BE2C (cell line): ENCODE measurements at regions not wholly inside any gene's neighbourhood (a gene's known extent, or its start where the extent isn't known, plus 50 kb on each side); places are given as distances from the start of the nearest gene placed in this dataset.

Source experiments
- DNase-seq: peaks from one replicate; pipeline ENCODE4 v3.0.0-alpha.2; 2020
- H3K27me3 ChIP-seq: fragments of 250-450 bp; sonication (Bioruptor Pico); 2 replicates; pipeline ENCODE4 v1.5.1; 2020; ENCODE audit warnings: mild to moderate bottlenecking
- H3K36me3 ChIP-seq: fragments of 250-450 bp; sonication (Bioruptor Pico); 2 replicates; pipeline ENCODE4 v1.5.1; 2020; ENCODE audit warnings: mild to moderate bottlenecking
- H3K4me1 ChIP-seq: fragments of 250-450 bp; sonication (Bioruptor Pico); 2 replicates; pipeline ENCODE4 v1.5.1; 2020
- H3K4me3 ChIP-seq: 2 replicates; pipeline ENCODE4 v1.5.1; 2011; ENCODE audit warnings: low read depth, low read length
- H3K9me3 ChIP-seq: fragments of 250-450 bp; sonication (Bioruptor Pico); 2 replicates; pipeline ENCODE4 v1.5.1; 2020
- TF ChIP-seq, protein P1 (sequence below): IDR thresholded peaks from 2 replicates; pipeline ENCODE4 v1.5.1; 2012; ENCODE audit warnings: mild to moderate bottlenecking, low read depth, low read length

DNA sequence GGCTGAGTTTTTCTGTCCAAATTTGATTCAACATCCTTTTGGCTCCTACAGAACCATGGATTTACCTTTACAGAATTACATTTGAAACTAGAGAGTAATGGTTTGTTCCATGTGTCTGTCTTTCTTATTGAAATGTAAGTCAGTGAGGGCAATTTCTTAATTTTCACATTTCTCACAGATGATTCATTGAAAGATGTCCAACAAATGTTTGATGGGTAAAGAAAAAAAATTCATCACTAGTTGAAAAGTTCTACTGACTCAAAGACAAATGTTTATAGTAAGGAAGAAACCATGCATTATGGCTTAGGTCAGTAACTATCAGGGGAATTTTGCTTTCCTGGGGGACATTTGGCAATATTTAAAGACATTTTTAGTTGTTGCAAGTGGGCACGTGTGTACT is 131.6 kb upstream of the TRPM3 start:
- DNase-seq: no peak
- TF ChIP-seq, protein P1, sequence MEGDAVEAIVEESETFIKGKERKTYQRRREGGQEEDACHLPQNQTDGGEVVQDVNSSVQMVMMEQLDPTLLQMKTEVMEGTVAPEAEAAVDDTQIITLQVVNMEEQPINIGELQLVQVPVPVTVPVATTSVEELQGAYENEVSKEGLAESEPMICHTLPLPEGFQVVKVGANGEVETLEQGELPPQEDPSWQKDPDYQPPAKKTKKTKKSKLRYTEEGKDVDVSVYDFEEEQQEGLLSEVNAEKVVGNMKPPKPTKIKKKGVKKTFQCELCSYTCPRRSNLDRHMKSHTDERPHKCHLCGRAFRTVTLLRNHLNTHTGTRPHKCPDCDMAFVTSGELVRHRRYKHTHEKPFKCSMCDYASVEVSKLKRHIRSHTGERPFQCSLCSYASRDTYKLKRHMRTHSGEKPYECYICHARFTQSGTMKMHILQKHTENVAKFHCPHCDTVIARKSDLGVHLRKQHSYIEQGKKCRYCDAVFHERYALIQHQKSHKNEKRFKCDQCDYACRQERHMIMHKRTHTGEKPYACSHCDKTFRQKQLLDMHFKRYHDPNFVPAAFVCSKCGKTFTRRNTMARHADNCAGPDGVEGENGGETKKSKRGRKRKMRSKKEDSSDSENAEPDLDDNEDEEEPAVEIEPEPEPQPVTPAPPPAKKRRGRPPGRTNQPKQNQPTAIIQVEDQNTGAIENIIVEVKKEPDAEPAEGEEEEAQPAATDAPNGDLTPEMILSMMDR: no peak
- H3K4me1 ChIP-seq: peaks cover 14% of the 10 kb centered on the region
- no peaks in the 10 kb centered on the region for H3K27me3 ChIP-seq
- H3K9me3 ChIP-seq: no peaks in the 10 kb centered on the region
- no peaks in the 10 kb centered on the region for H3K36me3 ChIP-seq
- H3K4me3 ChIP-seq: no peak overlapping the region

DNA sequence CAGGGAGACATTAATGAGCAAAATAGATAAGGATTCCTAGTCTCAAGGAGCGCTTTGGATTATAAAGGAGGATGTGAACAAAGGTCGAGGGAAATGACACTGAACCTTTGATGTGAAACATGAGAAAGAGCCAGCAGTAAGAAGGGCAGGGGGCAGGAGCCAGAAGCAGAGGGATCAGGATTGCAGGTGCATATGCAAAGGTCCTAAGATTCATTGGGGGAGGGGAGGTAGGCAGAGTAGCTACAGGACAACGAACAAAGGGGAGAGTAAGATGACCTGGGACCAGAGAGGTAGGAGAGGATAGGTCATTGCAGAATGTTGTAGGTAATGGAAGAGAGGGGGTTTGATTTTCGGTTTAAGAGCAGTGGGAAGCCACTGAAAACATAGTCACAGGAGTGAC is 129.2 kb upstream of the TRPM3 start:
- Histone ChIP-seq H3K36me3 (no peaks in the 10 kb centered on the region), H3K27me3 (no peaks in the 10 kb centered on the region), H3K4me1 (peaks cover 10% of the 10 kb centered on the region), H3K9me3 (no peaks in the 10 kb centered on the region), H3K4me3 (no peak overlapping the region)
- no peak for DNase-seq
- TF ChIP-seq, protein P1: no peak

DNA sequence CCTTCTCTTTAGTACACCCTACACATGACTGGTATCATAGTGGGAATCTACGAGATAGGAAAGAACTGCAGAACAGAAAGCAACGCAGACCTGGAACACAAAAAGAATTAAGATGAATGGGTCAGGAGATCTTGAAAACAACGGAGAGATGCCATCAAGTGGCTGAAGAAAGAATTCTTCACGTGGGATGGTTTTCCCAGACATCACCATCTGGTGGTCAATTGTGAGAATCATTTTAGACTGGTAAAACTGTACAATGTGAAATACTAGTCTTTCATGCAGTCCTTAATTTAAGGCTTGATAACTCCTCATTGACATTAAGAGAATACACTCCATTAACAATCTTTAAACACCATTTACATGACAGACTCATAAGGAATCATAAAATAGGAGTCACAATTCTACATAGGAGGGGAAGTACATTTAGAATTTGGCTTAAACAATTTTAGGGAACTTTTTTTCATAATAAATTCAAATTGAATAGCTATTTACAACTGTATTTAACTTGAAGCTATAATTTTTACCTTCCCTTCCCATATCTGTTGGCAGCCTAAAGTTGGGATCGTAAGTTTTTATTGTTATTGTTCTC is 128.4 kb upstream of the TRPM3 start:
- H3K4me3 ChIP-seq: no peak overlapping the region
- TF ChIP-seq, protein P1: peak; percentile 95
- no peaks in the 10 kb centered on the region for H3K36me3 ChIP-seq
- no peaks in the 10 kb centered on the region for H3K9me3 ChIP-seq
- no peaks in the 10 kb centered on the region for H3K27me3 ChIP-seq
- DNase-seq: peak; percentile 39
- H3K4me1 ChIP-seq: peaks cover 6% of the 10 kb centered on the region

DNA sequence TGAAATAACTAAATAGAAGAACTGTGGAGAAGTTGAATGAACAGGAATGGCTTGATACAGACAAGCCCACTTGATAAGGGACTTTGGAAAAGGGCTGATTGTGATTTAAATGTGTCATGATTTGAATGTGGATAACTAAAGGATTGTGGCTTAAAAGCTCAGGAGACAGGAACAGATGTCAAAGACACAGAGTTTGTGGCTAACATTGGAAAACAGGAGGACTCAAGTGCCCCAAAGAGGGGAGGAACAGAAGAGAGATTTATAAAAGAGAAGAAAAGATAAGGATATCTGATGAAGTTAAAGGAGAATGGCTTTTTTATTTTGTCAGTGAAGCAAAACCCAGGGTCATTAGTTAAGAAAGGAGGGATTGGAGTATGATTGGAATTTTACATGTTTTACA is 124.2 kb upstream of the TRPM3 start:
- Histone ChIP-seq H3K9me3 (no peaks in the 10 kb centered on the region), H3K27me3 (no peaks in the 10 kb centered on the region), H3K4me1 (peaks cover 6% of the 10 kb centered on the region), H3K4me3 (no peak overlapping the region), H3K36me3 (no peaks in the 10 kb centered on the region)
- DNase-seq: no peak
- TF ChIP-seq, protein P1: no peak

DNA sequence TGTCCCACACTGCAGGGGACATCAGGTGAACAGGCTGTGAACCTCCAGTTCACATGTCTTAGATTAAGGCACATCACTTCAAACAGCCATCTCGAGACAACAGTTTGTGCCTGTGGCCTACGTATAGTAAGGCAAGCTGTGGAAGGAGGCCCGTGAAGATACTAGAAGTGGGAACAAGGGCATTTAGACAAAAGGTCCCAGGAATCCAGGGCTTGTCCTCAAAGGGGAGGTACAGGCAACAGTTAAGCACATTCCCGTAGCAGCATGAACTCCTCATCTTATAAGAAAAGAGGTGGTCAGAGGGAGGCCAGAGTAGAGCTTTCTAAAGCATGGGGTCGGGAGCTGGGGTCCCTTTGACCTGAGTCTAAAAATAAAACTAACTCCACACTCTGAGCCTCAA is 122.5 kb upstream of the TRPM3 start:
- Histone ChIP-seq H3K4me3 (no peak overlapping the region), H3K27me3 (no peaks in the 10 kb centered on the region), H3K4me1 (peaks cover 3% of the 10 kb centered on the region), H3K36me3 (no peaks in the 10 kb centered on the region), H3K9me3 (no peaks in the 10 kb centered on the region)
- no peak for DNase-seq
- TF ChIP-seq, protein P1: no peak

DNA sequence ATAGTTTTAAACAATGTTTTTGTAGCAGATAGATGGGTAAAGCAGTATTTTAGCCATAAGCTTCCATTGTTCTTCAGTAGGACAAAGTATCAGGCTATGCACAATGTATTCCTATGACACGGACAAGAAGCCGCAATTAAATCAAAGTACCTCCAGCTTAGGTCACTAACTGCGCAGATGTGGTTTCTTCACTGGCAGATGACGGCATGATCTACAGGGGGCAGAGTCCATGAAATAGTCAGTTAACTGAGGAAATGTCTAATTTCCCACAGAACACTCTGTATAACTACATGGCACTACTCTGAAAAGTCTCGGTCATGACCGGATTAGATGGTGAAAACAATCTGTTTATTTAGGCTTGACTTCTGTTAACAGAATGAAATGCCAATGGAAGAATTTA is 120.7 kb upstream of the TRPM3 start:
- Histone ChIP-seq H3K4me1 (no peaks in the 10 kb centered on the region), H3K9me3 (no peaks in the 10 kb centered on the region), H3K4me3 (no peak overlapping the region), H3K36me3 (no peaks in the 10 kb centered on the region), H3K27me3 (no peaks in the 10 kb centered on the region)
- TF ChIP-seq, protein P1: no peak
- no peak for DNase-seq
